GM12873 (cell line): ENCODE measurements at regions not wholly inside any gene's neighbourhood (a gene's known extent, or its start where the extent isn't known, plus 50 kb on each side); places are given as distances from the start of the nearest gene placed in this dataset.

Experiments used
- CTCF ChIP-seq: IDR thresholded peaks from 2 replicates; pipeline ENCODE4 v1.5.1; 2012; ENCODE audit warnings: low read depth, mild to moderate bottlenecking, moderate library complexity, low read length, control low read depth; ENCODE audit not compliant: insufficient read depth; ENCODE audit errors: missing control alignments

- no peak for TF ChIP-seq CTCF
Observed at GRCh38 chr12:127912035-127912665, 354.8 kb upstream of the TMEM132C start.

- TF ChIP-seq CTCF: no peak
Observed at GRCh38 chr12:127923501-127923900, 343.5 kb upstream of the TMEM132C start.

GRCh38 chr12:127925971-127926370 lies 341.0 kb upstream of the TMEM132C start:
- TF ChIP-seq CTCF: no peak

- TF ChIP-seq CTCF: no peak
Observed at GRCh38 chr12:127928178-127928577, 338.8 kb upstream of the TMEM132C start.

- TF ChIP-seq CTCF: no peak
Observed at GRCh38 chr12:127928615-127929571, 338.1 kb upstream of the TMEM132C start.

- TF ChIP-seq CTCF: no peak
Observed at GRCh38 chr12:127930122-127930521, 336.8 kb upstream of the TMEM132C start.

- no peak for TF ChIP-seq CTCF
Observed at GRCh38 chr12:127934409-127934808, 332.6 kb upstream of the TMEM132C start.
